Right kidney (tissue), 1 donor: ENCODE measurements at regions not wholly inside any gene's neighbourhood (a gene's known extent, or its start where the extent isn't known, plus 50 kb on each side); places are given as distances from the start of the nearest gene placed in this dataset.

ENCODE experiments used
- DNase-seq: peaks from one replicate; pipeline ENCODE4 v3.0.0-alpha.2; 2016

DNA sequence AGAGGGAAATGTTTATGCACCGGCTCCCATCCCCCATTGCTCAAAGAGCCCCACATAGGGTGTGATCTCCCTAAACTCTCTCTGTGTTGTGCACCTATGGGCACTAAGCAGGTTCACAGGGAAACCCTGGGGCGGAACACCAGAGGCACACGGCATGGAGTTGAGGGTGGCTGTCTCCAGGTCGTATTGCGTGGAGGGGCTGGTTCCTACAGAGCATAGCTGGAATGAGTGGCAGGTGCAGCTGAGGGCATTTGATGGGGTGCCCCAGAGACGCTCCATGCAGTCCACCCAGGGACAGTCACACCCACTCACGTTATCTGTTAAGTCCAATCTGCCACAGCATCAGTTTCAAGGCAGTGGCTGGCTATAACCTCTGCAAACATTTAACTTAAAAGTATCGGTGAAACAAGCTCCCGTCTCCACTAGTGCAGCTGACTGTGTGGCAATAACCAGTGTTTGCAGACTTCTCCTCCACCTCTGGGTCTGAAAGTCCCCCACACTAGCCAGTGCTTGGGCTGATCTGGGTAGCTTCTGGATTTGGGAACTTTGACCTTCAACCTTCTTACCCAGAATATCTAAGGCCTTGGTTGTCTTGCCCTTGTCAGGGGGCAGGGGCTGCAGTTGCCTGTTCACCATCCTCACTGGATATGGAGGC lies 249.2 kb upstream of the ZNF32 start:
- no peak for DNase-seq

DNA sequence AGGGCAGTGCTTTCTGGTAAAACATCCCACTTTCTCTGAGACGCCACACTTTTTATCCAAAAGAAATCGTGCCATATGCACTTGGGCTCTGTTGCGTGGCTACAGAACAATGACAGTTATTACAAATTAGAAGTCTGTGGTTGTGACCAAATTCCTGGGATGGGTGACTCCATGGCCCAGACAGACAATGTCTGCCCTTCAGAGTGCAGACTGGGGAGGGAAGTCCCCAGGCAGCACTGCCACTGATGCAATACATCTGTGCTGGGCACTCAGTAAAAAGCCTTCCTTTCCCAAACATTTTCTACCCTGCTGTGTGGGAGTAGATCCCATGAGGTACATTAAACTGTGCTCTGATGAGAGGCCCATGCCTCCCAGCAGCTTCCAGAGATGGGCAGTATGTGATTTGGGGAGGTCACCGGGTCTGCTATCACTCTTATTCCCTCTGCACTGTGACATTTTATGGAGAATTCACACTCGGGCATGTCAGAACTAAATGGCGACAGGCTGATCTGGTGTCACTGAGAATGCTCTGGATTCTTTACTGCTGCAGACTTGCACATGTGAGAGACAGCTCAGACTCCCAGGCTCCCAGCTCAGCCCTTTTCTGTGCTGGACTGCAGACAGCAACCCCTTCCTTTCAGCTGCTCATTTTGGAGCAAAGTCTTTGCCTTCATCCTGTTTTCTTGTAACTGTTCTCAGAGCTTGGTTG lies 243.5 kb upstream of the ZNF32 start:
- DNase-seq: no peak

GRCh38 chr10:43891241-43891640 lies 242.6 kb upstream of the ZNF32 start:
- DNase-seq: no peak

DNA sequence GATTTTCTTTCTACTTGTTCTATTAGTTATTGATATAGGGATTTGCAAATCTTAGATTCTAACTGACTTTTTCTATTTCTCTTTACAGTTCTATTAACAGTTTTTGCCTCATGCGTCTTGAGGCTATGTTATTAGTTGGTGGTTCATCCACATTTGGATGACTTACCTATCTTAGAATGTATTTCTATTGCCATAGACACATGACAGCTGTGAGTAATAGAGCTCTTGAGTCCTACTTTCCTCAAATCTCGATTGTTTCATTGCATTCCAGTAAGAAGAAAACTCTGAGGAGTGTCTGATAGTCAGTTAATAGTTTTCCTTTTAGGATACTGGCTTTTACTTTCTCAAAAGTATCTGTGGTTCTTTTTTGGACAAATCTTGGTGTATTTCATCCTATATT lies 241.4 kb upstream of the ZNF32 start:
- no peak for DNase-seq

DNA sequence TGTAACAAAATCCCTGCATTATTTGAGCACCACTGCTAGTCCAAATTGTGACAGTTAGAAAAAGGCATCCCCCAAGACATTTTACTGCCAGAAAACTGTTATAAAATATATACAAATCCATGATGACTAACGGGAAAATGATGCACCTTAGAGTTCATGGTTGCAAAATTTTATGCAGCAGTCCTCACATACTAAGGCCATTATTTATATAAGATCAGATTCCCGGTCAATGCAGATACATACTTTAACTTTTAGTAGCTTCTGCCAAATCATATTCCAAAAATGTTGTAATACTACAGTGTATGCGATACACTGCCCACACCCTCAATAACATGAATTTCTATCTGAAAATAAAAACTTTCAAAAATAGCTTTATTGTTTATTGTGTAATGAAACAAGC lies 239.9 kb upstream of the ZNF32 start:
- no peak for DNase-seq

DNA sequence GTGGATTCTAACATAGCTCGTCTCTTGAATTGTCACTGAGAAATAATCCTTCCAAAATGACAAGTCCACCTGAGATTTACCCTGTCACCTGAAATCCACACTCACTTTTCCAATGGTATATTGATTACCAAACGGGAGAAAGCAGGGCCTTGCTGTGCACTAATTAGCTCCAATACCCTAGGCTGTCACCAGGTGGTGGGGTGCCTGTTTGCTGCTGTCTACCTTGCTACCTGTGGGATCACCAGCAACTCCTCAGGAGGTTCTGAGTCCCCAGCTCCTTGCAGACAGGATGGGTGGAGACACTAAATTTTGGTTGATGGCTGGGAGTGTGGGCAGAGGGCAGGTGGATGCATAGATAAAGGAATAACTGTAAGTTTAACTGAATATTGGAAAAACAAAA lies 237.2 kb upstream of the ZNF32 start:
- no peak for DNase-seq

GRCh38 chr10:43885252-43885651 lies 236.6 kb upstream of the ZNF32 start:
- no peak for DNase-seq

- DNase-seq: no peak
Observed at GRCh38 chr10:43884501-43885105, 235.9 kb upstream of the ZNF32 start.

- DNase-seq: no peak
Observed at GRCh38 chr10:43882711-43883110, 234.0 kb upstream of the ZNF32 start.

DNA sequence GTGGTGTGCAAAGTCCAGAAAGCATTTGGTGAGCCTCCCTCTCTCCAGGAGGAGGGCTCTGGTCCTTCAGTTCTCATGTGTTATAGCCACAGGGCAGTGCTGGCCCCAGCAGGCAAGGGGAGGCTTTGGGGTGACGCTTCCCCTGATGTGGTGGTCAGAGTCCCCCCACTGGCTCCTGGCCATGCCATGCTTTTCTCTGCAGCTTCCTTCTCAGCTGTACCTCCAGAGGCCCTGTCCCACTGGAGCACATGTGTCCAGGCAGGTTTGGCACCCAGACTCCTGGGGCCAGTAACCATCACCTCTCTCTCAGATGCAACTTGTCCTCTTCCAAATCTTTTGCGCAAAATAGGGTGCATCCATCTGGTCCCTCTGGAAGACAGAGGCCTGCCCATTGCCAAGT lies 233.0 kb upstream of the ZNF32 start:
- no peak for DNase-seq

DNA sequence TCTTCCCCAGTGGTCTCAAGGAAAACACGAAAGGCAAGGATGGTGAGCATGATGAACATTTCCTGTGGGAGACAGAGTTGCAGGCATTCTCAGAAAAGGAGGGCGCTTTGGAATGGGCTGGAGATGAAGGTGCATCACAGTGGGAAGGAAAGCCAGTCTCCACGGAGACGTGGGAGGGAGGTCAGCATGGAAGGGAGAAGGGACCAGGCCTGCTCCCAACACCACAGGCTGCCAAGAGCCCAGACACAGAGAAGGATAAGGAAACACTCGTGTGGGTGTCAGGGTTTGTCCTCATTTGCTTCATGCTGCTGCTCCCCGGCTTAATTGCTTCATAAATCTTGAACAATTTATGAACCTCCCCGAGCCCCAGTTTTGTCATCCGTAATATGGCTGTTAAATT lies 231.5 kb upstream of the ZNF32 start:
- no peak for DNase-seq

DNA sequence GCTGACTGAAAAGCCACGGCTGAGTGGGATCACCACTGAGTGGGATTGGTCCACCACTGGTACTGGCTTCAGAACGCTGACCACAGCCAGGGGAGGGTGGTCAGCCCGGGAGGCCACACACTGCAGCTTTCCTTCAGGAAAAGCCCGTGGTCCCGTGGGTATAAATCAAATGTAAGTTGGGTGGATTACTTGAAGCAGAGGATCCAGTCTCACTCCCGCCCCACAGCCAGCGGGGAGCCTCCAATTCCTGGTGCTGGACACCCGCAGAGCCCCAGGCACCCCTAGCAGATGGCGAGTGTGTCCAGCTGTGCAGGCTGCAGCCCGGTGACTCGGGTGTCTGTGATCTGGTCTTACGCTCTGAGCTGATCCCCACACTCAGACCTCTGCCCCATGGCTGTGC lies 231.1 kb upstream of the ZNF32 start:
- no peak for DNase-seq

GRCh38 chr10:43879162-43879561 lies 230.5 kb upstream of the ZNF32 start:
- DNase-seq: no peak

GRCh38 chr10:43878386-43878785 lies 229.7 kb upstream of the ZNF32 start:
- DNase-seq: no peak

DNA sequence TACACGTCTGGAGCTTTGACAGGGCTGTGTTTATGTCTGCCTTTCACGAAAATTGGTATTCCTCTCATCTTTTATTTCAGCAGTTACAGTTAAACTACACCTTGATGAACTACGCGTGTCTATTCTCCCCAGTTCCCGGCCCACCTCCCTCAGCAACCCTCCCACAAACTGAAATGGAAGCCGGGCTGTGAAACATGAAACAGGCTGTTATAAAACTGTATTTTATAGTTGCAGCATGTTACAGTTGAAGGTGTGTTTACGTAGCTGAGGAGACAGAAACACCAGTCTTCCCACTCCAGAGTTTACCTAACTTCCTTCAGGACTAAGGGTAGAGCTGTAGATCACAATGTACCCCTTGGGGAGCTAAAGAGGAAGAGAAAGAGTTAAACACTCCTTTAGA lies 228.3 kb upstream of the ZNF32 start:
- DNase-seq: peak; percentile 47

DNA sequence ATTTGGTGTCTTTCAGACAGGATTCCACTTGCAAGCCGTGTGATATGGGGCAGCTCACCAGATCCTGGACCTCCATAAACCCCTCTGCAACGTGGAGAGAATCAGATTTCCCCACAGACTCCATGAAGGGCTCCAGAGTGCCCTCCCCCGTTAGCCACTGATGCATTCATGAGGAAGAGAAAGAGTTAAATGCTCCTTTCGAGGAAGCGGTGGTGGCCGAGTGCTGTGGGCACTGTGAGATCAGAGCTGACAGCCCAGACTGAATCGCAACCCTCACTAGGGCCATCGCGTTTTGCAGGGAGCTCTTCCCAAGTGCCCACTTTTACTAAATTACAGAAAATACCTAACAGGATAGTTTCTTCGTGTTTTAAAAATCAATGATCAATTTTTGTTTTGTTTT lies 226.3 kb upstream of the ZNF32 start:
- no peak for DNase-seq

DNA sequence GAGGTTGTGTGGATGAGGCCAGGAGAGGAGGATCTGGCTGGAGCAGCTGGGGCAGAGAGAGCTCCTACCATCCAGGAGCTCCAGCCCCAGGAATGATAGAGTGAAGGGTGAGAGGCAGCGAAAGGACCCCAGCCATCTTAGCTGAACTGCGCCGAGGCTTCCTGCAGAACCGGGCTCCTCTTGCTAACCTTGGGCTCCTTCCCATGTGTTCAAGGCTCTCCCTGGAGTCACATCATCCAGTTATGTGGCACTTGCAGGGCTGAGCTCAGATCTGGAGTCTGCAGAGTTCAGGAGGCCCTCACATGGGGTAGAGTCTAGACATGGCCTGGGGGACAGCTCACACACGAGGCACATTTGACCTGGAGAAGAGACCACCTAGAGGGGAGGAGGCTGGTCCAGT lies 225.0 kb upstream of the ZNF32 start:
- DNase-seq: no peak

DNA sequence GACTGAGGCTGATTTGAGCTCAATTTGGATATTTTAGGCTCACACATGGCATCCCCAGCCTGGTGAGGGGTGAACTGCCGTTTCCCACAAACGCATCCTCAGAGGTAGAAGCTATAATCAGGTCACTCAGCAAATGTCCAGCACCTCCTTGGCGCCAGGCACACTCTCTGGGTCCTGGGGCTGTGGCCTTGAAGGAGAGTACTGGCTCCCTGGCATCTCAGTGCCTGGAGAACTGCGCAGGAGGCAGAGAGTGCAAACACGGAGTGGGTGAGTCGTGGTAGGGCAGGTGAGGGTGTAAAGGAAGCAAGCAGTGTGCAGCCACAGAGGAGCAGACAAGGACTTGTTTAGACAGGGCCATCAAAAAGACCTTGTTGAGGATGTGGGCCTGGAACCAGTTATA lies 224.0 kb upstream of the ZNF32 start:
- DNase-seq: no peak

DNA sequence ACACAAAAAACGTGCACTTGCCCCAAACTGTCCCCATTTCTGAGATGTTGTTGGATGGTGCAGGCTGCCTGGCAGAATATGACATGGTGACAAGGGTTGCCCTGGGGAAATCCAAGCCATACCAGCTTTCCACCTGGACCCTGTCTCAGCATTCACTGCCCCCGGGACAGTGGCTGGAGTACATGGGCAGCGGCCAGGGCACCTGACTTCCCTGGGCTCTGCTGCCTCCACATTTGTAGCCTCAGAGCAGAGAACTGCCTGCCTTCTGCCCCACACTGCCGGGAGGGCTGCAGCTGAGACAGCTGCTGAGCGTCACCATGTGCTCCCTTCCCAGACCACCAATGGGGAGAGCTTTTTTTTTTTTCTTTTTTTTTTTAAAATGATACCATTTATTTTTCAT lies 222.9 kb upstream of the ZNF32 start:
- no peak for DNase-seq

DNA sequence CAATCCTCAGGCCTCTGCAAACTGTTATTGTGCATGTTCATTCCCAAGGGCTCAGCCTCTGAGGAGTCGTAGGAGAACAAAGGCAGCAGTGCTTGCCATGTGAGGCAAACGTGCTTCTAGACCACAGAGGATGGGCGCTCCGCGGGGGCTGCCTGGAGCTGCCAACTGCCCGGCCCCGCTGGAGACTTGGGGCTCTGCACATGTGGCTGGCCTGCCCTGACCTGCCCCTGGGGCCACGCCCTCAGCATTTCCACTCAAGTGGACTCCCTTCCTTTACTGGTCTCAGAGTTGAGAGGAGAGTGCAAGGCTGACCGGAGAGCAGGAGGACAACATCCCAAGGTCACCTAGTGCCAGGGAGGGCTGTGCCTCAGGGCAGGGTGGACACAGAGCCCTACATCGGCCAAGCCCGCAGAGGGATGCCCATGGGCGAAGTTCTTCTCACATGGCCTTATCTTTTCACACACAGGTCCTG lies 222.3 kb upstream of the ZNF32 start:
- no peak for DNase-seq

DNA sequence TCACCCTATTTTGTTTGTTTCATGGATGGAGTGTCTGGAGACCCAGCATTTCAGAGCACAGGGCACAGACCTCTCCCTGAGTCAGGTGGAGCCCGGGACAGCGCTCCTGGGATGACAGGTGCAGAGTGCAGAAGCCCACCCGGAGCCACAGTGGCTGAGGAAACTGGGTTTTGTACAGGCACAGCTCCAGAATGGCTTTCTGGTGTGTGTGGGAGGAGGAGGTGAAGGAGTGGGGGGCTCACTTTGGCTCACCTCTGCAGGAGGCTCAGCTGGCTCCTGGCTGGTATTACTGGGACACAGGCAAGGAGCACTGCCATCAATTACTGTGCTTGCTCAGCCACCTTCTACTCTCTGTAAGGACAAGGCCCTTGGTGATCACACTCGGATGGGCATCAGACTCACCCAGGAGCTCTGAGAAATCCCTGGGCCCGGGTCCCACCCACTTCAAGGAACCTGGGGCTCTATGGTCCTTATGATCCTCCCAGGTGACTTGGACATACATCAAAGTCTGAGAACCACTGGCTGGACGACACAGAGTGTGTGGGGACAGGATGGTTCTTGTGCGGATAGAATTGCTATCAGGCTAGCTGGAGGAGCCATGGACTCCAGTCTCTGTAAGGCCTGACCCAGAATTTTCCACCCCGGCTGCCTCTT lies 221.1 kb upstream of the ZNF32 start:
- DNase-seq: no peak

- peak; percentile 13 for DNase-seq
Observed at GRCh38 chr10:43868952-43869351, 220.3 kb upstream of the ZNF32 start.
